Panc1 (cell line): ENCODE measurements at regions not wholly inside any gene's neighbourhood (a gene's known extent, or its start where the extent isn't known, plus 50 kb on each side); places are given as distances from the start of the nearest gene placed in this dataset.

Experiments
- POLR2AphosphoS5 ChIP-seq: IDR thresholded peaks from 2 replicates; pipeline ENCODE4 v1.6.1; 2012; ENCODE audit warnings: mild to moderate bottlenecking, low read depth, low read length, moderate library complexity
- SIN3A ChIP-seq: IDR thresholded peaks from 2 replicates; pipeline ENCODE4 v1.6.1; 2012; ENCODE audit warnings: low read depth, mild to moderate bottlenecking, low read length, moderate library complexity, borderline replicate concordance; ENCODE audit not compliant: insufficient read depth
- TCF7L2 ChIP-seq: IDR thresholded peaks from 2 replicates; pipeline ENCODE4 v1.6.1; 2011; ENCODE audit warnings: mild to moderate bottlenecking, low read depth, low read length, inconsistent platforms
- TF ChIP-seq, protein P1 (sequence below), 2 experiments: IDR thresholded peaks; 2 replicates each; pipeline ENCODE4 v1.6.1; 2011 to 2012; ENCODE audit warnings: low read depth in 2 of 2, control low read depth in 1 of 2, low read length in 1 of 2, mild to moderate bottlenecking in 1 of 2, moderate library complexity in 1 of 2; ENCODE audit not compliant: insufficient read depth in 1 of 2
- TF ChIP-seq, protein P2 (sequence below): fragments of 450-650 bp; IDR thresholded peaks from 2 replicates; pipeline ENCODE4 v1.5.1; 2017; ENCODE audit warnings: mild to moderate bottlenecking

DNA sequence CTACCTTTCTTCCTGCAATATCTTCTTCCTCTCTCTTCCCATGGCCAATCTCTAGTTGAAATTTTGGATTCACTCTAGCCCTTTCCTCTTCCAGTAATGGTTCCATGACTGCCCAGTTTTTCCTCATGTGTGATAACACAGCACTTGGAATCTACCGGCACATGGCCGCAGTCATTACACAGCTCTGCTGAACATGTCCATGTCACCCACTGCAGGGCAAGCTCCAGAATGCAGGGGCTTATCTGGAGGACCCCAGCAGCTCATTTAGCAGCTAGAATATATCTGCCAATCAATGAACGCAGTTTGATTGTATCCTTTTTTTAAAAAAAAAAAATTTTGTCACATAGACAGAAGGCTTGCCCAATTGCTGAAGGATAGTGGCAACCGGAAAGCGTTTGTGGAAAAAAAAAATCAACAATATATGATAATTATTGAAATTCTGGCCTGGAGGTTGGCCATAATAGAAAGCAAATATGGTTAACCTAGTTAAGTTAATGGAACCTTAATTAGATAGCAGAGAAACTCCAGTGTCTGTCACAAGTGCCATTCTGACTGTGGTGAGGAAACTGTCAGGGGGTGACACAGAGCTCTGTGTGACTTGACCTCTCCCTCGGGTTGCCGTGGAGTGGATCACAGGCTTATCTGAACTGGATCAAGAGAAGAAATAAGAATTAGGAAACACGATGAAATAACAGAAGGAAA is 426.7 kb downstream of the LIG4 start:
- TF ChIP-seq, protein P1, sequence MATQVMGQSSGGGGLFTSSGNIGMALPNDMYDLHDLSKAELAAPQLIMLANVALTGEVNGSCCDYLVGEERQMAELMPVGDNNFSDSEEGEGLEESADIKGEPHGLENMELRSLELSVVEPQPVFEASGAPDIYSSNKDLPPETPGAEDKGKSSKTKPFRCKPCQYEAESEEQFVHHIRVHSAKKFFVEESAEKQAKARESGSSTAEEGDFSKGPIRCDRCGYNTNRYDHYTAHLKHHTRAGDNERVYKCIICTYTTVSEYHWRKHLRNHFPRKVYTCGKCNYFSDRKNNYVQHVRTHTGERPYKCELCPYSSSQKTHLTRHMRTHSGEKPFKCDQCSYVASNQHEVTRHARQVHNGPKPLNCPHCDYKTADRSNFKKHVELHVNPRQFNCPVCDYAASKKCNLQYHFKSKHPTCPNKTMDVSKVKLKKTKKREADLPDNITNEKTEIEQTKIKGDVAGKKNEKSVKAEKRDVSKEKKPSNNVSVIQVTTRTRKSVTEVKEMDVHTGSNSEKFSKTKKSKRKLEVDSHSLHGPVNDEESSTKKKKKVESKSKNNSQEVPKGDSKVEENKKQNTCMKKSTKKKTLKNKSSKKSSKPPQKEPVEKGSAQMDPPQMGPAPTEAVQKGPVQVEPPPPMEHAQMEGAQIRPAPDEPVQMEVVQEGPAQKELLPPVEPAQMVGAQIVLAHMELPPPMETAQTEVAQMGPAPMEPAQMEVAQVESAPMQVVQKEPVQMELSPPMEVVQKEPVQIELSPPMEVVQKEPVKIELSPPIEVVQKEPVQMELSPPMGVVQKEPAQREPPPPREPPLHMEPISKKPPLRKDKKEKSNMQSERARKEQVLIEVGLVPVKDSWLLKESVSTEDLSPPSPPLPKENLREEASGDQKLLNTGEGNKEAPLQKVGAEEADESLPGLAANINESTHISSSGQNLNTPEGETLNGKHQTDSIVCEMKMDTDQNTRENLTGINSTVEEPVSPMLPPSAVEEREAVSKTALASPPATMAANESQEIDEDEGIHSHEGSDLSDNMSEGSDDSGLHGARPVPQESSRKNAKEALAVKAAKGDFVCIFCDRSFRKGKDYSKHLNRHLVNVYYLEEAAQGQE (IDR thresholded peaks at IDR 0.05; ENCODE audit: insufficient read depth in 1 of 2, low read depth in 2 of 2, low read length in 1 of 2), result no peak
- TF ChIP-seq POLR2AphosphoS5 (no peak), TCF7L2 (no peak), SIN3A (no peak)
- TF ChIP-seq, protein P2, sequence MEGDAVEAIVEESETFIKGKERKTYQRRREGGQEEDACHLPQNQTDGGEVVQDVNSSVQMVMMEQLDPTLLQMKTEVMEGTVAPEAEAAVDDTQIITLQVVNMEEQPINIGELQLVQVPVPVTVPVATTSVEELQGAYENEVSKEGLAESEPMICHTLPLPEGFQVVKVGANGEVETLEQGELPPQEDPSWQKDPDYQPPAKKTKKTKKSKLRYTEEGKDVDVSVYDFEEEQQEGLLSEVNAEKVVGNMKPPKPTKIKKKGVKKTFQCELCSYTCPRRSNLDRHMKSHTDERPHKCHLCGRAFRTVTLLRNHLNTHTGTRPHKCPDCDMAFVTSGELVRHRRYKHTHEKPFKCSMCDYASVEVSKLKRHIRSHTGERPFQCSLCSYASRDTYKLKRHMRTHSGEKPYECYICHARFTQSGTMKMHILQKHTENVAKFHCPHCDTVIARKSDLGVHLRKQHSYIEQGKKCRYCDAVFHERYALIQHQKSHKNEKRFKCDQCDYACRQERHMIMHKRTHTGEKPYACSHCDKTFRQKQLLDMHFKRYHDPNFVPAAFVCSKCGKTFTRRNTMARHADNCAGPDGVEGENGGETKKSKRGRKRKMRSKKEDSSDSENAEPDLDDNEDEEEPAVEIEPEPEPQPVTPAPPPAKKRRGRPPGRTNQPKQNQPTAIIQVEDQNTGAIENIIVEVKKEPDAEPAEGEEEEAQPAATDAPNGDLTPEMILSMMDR, result no peak
